GM13976 (cell line): ENCODE measurements at regions not wholly inside any gene's neighbourhood (a gene's known extent, or its start where the extent isn't known, plus 50 kb on each side); places are given as distances from the start of the nearest gene placed in this dataset.

ENCODE experiments used
- DNase-seq: peaks from one replicate; pipeline ENCODE4 v3.0.0; 2012; ENCODE audit warnings: low spot score
- CTCF ChIP-seq: IDR thresholded peaks from 2 replicates; pipeline ENCODE4 v1.5.1; 2012; ENCODE audit warnings: borderline replicate concordance, mild to moderate bottlenecking; ENCODE audit not compliant: insufficient read depth; ENCODE audit errors: extremely low read depth, missing control alignments, control extremely low read depth
- in situ Hi-C: fragments of 300-500 bp; cut with MboI; formaldehyde crosslinking; loops from one replicate; pipeline ENCODE4 v1.12.0; 2022; ENCODE audit warnings: low sequenced_read_pairs, mixed read lengths, inconsistent platforms; ENCODE audit not compliant: unreplicated experiment

GRCh38 chr5:166570865-166571264 is 1720.6 kb upstream of the WWC1 start:
- no peak for TF ChIP-seq CTCF
- no peak for DNase-seq
- in situ Hi-C loops: no loop called here

- no peak for DNase-seq
- in situ Hi-C loops: no loop called here
- TF ChIP-seq CTCF: no peak
These were observed 1719.8 kb upstream of the WWC1 start for GRCh38 chr5:166571668-166572067.

GRCh38 chr5:166576323-166576722 is 1715.1 kb upstream of the WWC1 start:
- in situ Hi-C loops: no loop called here
- no peak for DNase-seq
- TF ChIP-seq CTCF: no peak

GRCh38 chr5:166581826-166582225 is 1709.6 kb upstream of the WWC1 start:
- no peak for DNase-seq
- no peak for TF ChIP-seq CTCF
- in situ Hi-C loops: no loop called here

- no peak for TF ChIP-seq CTCF
- in situ Hi-C loops: no loop called here
- DNase-seq: no peak
These were observed 1709.0 kb upstream of the WWC1 start for GRCh38 chr5:166582416-166582815.

GRCh38 chr5:166594567-166594966 is 1696.9 kb upstream of the WWC1 start:
- DNase-seq: no peak
- no peak for TF ChIP-seq CTCF
- in situ Hi-C loops: no loop called here

- DNase-seq: no peak
These were observed 1696.0 kb upstream of the WWC1 start for GRCh38 chr5:166595274-166595951.

More at GRCh38 chr5:166595274-166595951, 1696.0 kb upstream of the WWC1 start:
- TF ChIP-seq CTCF: no peak
- in situ Hi-C loops: no loop called here
